WTC11 (cell line): ENCODE measurements at regions not wholly inside any gene's neighbourhood (a gene's known extent, or its start where the extent isn't known, plus 50 kb on each side); places are given as distances from the start of the nearest gene placed in this dataset.

Experiments
- ATAC-seq: fragments of 200-7000 bp; cut with Tn5 transposase; 2 replicates; pipeline ENCODE4 v1.10.0; 2021; ENCODE audit warnings: mild to moderate bottlenecking, moderate library complexity
- CTCF ChIA-PET: fragments of 300-600 bp; sonication (Branson Sonifier 250); formaldehyde crosslinking; loops from one replicate; lab custom pipeline; 2021; ENCODE audit warnings: antibody characterized with exemption; lab: Charles Lee
- POLR2A ChIA-PET: fragments of 350-600 bp; sonication (Branson Sonifier 250); formaldehyde crosslinking; loops from one replicate; lab custom pipeline; 2021; ENCODE audit warnings: antibody characterized with exemption; lab: Charles Lee
- DNase-seq: peaks from one replicate; pipeline ENCODE4 v3.0.0; 2021; ENCODE audit warnings: low spot score
- H3K27ac Mint-ChIP-seq: 2 replicates; pipeline ENCODE4 v1.8.0; 2021; ENCODE audit warnings: mixed read lengths
- H3K27me3 Mint-ChIP-seq: 2 replicates; pipeline ENCODE4 v1.8.0; 2021; ENCODE audit warnings: low read depth, mild to moderate bottlenecking, moderate library complexity, mixed read lengths
- H3K36me3 Mint-ChIP-seq: 2 replicates; pipeline ENCODE4 v1.8.0; 2021; ENCODE audit warnings: mixed read lengths
- H3K4me1 Mint-ChIP-seq: 2 replicates; pipeline ENCODE4 v1.8.0; 2022; ENCODE audit warnings: mixed read lengths
- H3K4me3 Mint-ChIP-seq: 2 replicates; pipeline ENCODE4 v1.8.0; 2021; ENCODE audit warnings: mild to moderate bottlenecking, moderate library complexity, mixed read lengths
- H3K9me3 Mint-ChIP-seq: 2 replicates; pipeline ENCODE4 v1.8.0; 2021; ENCODE audit warnings: mixed read lengths
- ELF4 ChIP-seq: sonication (generic); formaldehyde crosslinking; IDR thresholded peaks from 2 replicates; pipeline ENCODE4 v1.8.1; 2022; ENCODE audit warnings: low read depth, mild to moderate bottlenecking, moderate library complexity, missing genetic modification reagents
- EMX1 ChIP-seq: fragments of 250-450 bp; sonication (Bioruptor Pico); IDR thresholded peaks from 2 replicates; pipeline ENCODE4 v1.8.0; 2021; ENCODE audit warnings: mild to moderate bottlenecking
- GRHL2 ChIP-seq: fragments of 250-450 bp; sonication (Bioruptor Pico); IDR thresholded peaks from 2 replicates; pipeline ENCODE4 v1.8.0; 2022; ENCODE audit warnings: mild to moderate bottlenecking, moderate library complexity; ENCODE audit not compliant: insufficient replicate concordance, severe bottlenecking
- KAT7 ChIP-seq: sonication (generic); formaldehyde crosslinking; IDR thresholded peaks from 2 replicates; pipeline ENCODE4 v1.8.1; 2023; ENCODE audit warnings: missing genetic modification reagents, mild to moderate bottlenecking, borderline replicate concordance
- MXD4 ChIP-seq: fragments of 250-450 bp; sonication (Bioruptor Pico); IDR thresholded peaks from 2 replicates; pipeline ENCODE4 v1.8.0; 2021; ENCODE audit warnings: mild to moderate bottlenecking, moderate library complexity, borderline replicate concordance
- MYBL2 ChIP-seq: sonication (generic); formaldehyde crosslinking; IDR thresholded peaks from 2 replicates; pipeline ENCODE4 v1.8.1; 2023; ENCODE audit warnings: mild to moderate bottlenecking, moderate library complexity, missing genetic modification reagents
- NR1H2 ChIP-seq: sonication (generic); formaldehyde crosslinking; IDR thresholded peaks from 2 replicates; pipeline ENCODE4 v1.9.0; 2021; ENCODE audit warnings: mild to moderate bottlenecking, moderate library complexity, missing genetic modification reagents
- RELA ChIP-seq: sonication (generic); formaldehyde crosslinking; IDR thresholded peaks from 2 replicates; pipeline ENCODE4 v1.8.1; 2022; ENCODE audit warnings: missing genetic modification reagents, mild to moderate bottlenecking, borderline replicate concordance
- SMAD4 ChIP-seq: sonication (generic); formaldehyde crosslinking; IDR thresholded peaks from 2 replicates; pipeline ENCODE4 v1.8.0; 2022; ENCODE audit warnings: mild to moderate bottlenecking, missing genetic modification reagents
- ZBTB21 ChIP-seq: sonication (generic); formaldehyde crosslinking; IDR thresholded peaks from 2 replicates; pipeline ENCODE4 v1.8.1; 2023; ENCODE audit warnings: mild to moderate bottlenecking, missing genetic modification reagents, borderline replicate concordance
- TF ChIP-seq, protein P1 (sequence below): fragments of 250-450 bp; sonication (Bioruptor Pico); conservative IDR thresholded peaks from 2 replicates; pipeline ENCODE4 v1.9.0; 2021; ENCODE audit warnings: mild to moderate bottlenecking
- TF ChIP-seq, protein P2 (sequence below): fragments of 250-450 bp; sonication (Bioruptor Pico); IDR thresholded peaks from 2 replicates; pipeline ENCODE4 v1.9.0; 2021; ENCODE audit warnings: mild to moderate bottlenecking
- TF ChIP-seq, protein P3 (sequence below): sonication (generic); formaldehyde crosslinking; IDR thresholded peaks from 2 replicates; pipeline ENCODE4 v1.8.0; 2022; ENCODE audit warnings: mild to moderate bottlenecking, missing genetic modification reagents
- TF ChIP-seq, protein P4 (sequence below): sonication (generic); formaldehyde crosslinking; IDR thresholded peaks from 2 replicates; pipeline ENCODE4 v1.8.0; 2022; ENCODE audit warnings: mild to moderate bottlenecking, missing genetic modification reagents
- TF ChIP-seq, protein P5 (sequence below): sonication (generic); formaldehyde crosslinking; IDR thresholded peaks from 2 replicates; pipeline ENCODE4 v1.8.1; 2023; ENCODE audit warnings: mild to moderate bottlenecking, missing genetic modification reagents, moderate library complexity
- TF ChIP-seq, protein P6 (sequence below): sonication (generic); formaldehyde crosslinking; IDR thresholded peaks from 2 replicates; pipeline ENCODE4 v1.8.1; 2023; ENCODE audit warnings: mild to moderate bottlenecking, missing genetic modification reagents
- TF ChIP-seq, protein P7 (sequence below): sonication (generic); formaldehyde crosslinking; IDR thresholded peaks from 2 replicates; pipeline ENCODE4 v1.8.1; 2023; ENCODE audit warnings: mild to moderate bottlenecking, missing genetic modification reagents, borderline replicate concordance
- TF ChIP-seq, protein P8 (sequence below): fragments of 250-450 bp; sonication (Bioruptor Pico); IDR thresholded peaks from 2 replicates; pipeline ENCODE4 v1.9.0; 2021; ENCODE audit warnings: moderate library complexity, mild to moderate bottlenecking, inconsistent platforms, borderline replicate concordance
- TF ChIP-seq, protein P9 (sequence below): sonication (generic); formaldehyde crosslinking; IDR thresholded peaks from 2 replicates; pipeline ENCODE4 v1.8.0; 2022; ENCODE audit warnings: missing genetic modification reagents

DNA sequence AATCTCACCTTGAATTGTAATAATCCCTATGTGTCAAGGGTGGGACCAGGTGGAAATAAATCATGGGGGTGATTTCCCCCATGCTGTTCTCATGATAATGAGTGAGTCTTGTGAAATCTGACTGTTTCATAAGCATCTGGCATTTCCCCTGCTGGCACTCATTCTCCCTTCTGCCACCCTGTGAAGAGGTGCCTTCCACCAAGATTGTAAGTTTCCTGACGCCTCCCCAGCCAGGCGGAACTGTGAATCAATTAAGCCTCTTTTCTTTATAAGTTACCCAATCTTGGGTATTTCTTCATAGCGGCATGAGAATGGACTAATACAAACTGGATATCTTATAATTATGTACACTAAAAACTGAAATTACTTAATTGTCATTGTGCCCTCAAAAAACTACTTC is 189.2 kb upstream of the API5 start (continued):
- TF ChIP-seq KAT7 (CRISPR knock-in tag) (no peak), RELA (no peak)
- TF ChIP-seq, protein P1, sequence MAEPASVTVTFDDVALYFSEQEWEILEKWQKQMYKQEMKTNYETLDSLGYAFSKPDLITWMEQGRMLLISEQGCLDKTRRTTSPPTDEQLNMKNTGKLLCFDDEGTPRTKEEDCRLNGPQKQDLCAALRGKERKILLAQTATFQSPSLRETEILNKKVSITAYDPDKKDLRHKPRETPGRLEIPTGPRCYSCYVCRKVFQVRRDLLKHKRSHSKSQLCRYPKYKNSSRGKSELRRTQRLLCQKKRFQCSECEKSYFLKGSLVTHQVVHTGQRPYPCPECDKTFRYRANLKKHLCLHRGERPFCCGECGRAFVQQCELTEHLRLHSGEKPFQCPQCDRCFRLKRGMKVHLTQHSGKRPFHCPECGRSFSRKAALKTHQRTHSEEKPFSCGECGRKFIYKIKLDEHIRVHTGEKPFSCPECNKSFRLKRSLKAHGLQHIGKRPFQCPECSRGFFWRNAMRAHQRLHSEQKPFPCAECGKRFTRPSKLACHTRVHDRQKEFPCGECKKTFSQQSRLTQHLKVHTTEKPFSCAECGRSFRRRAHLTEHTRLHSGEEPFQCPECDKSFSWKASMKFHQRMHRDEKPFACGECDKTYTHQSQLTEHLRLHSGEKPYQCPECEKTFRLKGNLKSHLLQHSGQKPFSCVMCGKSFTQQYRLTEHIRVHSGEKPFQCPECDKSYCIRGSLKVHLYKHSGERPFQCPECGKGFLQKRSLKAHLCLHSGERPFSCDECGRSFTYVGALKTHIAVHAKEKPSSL (CRISPR knock-in tag): no peak

DNA sequence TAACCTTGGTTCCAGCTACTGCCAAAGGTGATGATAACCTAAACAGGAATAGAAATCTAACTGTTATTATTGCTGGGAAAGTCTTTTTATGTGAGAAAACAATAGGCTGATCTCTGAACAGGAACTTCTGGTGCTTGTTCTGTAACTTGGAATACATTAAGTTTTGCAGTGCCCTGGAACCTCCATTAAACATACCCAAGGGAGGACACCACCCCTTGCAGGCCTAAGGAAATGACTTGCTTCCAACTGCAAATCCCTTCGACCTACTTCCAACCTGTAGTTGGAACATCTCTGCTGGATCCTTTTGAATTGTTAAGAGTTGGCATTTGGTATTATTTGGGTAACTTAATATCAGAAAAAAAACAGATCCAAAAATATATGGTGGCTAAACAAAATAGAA is 188.4 kb upstream of the API5 start:
- no peak for ATAC-seq
- ChIA-PET POLR2A (no interaction called here), CTCF (interaction anchor here (0.6 kb wide), 1 partner anchor 672 kb away, joined by 3 read pairs; no protein-coding TSS in a partner anchor)
- DNase-seq: no peak
- Mint-ChIP-seq H3K27me3 (no peaks in the 10 kb centered on the region), H3K36me3 (no peaks in the 10 kb centered on the region), H3K4me1 (0 out of 2 replicates have a peak, but pooled peaks cover 2% of the 10 kb centered on the region), H3K9me3 (peaks cover 5% of the 10 kb centered on the region; the same call in 1 of the 2 replicates), H3K4me3 (no peak overlapping the region), H3K27ac (no peak overlapping the region)
- TF ChIP-seq ELF4 (CRISPR knock-in tag): no peak
- TF ChIP-seq MYBL2 (CRISPR knock-in tag): no peak
- TF ChIP-seq, protein P2, sequence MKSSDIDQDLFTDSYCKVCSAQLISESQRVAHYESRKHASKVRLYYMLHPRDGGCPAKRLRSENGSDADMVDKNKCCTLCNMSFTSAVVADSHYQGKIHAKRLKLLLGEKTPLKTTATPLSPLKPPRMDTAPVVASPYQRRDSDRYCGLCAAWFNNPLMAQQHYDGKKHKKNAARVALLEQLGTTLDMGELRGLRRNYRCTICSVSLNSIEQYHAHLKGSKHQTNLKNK (CRISPR knock-in tag): no peak
- TF ChIP-seq NR1H2 (CRISPR knock-in tag): no peak
- TF ChIP-seq, protein P3, sequence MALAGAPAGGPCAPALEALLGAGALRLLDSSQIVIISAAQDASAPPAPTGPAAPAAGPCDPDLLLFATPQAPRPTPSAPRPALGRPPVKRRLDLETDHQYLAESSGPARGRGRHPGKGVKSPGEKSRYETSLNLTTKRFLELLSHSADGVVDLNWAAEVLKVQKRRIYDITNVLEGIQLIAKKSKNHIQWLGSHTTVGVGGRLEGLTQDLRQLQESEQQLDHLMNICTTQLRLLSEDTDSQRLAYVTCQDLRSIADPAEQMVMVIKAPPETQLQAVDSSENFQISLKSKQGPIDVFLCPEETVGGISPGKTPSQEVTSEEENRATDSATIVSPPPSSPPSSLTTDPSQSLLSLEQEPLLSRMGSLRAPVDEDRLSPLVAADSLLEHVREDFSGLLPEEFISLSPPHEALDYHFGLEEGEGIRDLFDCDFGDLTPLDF (CRISPR knock-in tag): no peak
- no peak for TF ChIP-seq GRHL2 (CRISPR knock-in tag)
- TF ChIP-seq, protein P4, sequence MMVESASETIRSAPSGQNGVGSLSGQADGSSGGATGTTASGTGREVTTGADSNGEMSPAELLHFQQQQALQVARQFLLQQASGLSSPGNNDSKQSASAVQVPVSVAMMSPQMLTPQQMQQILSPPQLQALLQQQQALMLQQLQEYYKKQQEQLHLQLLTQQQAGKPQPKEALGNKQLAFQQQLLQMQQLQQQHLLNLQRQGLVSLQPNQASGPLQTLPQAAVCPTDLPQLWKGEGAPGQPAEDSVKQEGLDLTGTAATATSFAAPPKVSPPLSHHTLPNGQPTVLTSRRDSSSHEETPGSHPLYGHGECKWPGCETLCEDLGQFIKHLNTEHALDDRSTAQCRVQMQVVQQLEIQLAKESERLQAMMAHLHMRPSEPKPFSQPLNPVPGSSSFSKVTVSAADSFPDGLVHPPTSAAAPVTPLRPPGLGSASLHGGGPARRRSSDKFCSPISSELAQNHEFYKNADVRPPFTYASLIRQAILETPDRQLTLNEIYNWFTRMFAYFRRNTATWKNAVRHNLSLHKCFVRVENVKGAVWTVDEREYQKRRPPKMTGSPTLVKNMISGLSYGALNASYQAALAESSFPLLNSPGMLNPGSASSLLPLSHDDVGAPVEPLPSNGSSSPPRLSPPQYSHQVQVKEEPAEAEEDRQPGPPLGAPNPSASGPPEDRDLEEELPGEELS (CRISPR knock-in tag): no peak
- no peak for TF ChIP-seq MXD4 (CRISPR knock-in tag)
- TF ChIP-seq EMX1 (CRISPR knock-in tag): no peak
- TF ChIP-seq, protein P5, sequence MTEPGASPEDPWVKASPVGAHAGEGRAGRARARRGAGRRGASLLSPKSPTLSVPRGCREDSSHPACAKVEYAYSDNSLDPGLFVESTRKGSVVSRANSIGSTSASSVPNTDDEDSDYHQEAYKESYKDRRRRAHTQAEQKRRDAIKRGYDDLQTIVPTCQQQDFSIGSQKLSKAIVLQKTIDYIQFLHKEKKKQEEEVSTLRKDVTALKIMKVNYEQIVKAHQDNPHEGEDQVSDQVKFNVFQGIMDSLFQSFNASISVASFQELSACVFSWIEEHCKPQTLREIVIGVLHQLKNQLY (CRISPR knock-in tag): no peak
- TF ChIP-seq, protein P6, sequence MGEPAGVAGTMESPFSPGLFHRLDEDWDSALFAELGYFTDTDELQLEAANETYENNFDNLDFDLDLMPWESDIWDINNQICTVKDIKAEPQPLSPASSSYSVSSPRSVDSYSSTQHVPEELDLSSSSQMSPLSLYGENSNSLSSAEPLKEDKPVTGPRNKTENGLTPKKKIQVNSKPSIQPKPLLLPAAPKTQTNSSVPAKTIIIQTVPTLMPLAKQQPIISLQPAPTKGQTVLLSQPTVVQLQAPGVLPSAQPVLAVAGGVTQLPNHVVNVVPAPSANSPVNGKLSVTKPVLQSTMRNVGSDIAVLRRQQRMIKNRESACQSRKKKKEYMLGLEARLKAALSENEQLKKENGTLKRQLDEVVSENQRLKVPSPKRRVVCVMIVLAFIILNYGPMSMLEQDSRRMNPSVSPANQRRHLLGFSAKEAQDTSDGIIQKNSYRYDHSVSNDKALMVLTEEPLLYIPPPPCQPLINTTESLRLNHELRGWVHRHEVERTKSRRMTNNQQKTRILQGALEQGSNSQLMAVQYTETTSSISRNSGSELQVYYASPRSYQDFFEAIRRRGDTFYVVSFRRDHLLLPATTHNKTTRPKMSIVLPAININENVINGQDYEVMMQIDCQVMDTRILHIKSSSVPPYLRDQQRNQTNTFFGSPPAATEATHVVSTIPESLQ (CRISPR knock-in tag): no peak
- TF ChIP-seq, protein P7, sequence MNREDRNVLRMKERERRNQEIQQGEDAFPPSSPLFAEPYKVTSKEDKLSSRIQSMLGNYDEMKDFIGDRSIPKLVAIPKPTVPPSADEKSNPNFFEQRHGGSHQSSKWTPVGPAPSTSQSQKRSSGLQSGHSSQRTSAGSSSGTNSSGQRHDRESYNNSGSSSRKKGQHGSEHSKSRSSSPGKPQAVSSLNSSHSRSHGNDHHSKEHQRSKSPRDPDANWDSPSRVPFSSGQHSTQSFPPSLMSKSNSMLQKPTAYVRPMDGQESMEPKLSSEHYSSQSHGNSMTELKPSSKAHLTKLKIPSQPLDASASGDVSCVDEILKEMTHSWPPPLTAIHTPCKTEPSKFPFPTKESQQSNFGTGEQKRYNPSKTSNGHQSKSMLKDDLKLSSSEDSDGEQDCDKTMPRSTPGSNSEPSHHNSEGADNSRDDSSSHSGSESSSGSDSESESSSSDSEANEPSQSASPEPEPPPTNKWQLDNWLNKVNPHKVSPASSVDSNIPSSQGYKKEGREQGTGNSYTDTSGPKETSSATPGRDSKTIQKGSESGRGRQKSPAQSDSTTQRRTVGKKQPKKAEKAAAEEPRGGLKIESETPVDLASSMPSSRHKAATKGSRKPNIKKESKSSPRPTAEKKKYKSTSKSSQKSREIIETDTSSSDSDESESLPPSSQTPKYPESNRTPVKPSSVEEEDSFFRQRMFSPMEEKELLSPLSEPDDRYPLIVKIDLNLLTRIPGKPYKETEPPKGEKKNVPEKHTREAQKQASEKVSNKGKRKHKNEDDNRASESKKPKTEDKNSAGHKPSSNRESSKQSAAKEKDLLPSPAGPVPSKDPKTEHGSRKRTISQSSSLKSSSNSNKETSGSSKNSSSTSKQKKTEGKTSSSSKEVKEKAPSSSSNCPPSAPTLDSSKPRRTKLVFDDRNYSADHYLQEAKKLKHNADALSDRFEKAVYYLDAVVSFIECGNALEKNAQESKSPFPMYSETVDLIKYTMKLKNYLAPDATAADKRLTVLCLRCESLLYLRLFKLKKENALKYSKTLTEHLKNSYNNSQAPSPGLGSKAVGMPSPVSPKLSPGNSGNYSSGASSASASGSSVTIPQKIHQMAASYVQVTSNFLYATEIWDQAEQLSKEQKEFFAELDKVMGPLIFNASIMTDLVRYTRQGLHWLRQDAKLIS: no peak
- TF ChIP-seq SMAD4 (CRISPR knock-in tag): no peak
- TF ChIP-seq, protein P8, sequence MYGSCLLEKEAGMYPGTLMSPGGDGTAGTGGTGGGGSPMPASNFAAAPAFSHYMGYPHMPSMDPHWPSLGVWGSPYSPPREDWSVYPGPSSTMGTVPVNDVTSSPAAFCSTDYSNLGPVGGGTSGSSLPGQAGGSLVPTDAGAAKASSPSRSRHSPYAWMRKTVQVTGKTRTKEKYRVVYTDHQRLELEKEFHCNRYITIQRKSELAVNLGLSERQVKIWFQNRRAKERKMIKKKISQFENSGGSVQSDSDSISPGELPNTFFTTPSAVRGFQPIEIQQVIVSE (CRISPR knock-in tag): no peak
- TF ChIP-seq, protein P9, sequence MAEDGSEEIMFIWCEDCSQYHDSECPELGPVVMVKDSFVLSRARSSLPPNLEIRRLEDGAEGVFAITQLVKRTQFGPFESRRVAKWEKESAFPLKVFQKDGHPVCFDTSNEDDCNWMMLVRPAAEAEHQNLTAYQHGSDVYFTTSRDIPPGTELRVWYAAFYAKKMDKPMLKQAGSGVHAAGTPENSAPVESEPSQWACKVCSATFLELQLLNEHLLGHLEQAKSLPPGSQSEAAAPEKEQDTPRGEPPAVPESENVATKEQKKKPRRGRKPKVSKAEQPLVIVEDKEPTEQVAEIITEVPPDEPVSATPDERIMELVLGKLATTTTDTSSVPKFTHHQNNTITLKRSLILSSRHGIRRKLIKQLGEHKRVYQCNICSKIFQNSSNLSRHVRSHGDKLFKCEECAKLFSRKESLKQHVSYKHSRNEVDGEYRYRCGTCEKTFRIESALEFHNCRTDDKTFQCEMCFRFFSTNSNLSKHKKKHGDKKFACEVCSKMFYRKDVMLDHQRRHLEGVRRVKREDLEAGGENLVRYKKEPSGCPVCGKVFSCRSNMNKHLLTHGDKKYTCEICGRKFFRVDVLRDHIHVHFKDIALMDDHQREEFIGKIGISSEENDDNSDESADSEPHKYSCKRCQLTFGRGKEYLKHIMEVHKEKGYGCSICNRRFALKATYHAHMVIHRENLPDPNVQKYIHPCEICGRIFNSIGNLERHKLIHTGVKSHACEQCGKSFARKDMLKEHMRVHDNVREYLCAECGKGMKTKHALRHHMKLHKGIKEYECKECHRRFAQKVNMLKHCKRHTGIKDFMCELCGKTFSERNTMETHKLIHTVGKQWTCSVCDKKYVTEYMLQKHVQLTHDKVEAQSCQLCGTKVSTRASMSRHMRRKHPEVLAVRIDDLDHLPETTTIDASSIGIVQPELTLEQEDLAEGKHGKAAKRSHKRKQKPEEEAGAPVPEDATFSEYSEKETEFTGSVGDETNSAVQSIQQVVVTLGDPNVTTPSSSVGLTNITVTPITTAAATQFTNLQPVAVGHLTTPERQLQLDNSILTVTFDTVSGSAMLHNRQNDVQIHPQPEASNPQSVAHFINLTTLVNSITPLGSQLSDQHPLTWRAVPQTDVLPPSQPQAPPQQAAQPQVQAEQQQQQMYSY: no peak
- no peak for TF ChIP-seq ZBTB21
